ENCODE measurements at regions not wholly inside any gene's neighbourhood (a gene's known extent, or its start where the extent isn't known, plus 50 kb on each side); places are given as distances from the start of the nearest gene placed in this dataset.

DNA sequence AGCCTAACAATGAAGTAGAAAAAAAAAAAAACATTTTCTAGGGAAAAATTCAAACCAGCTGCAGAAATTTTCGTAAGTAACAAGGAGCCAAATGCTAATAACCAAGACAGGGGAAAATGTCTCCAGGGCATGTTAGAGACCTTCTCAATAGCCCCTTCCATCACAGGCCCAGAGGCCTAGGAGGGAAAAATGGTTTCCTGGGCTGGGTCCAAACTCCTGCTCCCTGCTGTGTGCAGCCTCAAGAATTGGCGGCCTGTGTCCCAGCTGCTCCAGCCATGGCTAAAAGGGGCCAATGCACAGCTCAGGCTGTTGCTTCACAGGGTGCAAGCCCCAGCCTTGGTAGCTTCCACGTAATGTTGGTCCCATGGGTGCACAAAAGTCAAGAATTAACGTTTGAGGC, 266.2 kb downstream of the ZEB2 start:
- Histone ChIP-seq H3K4me1 (ENCODE audit: control insufficient read depth, insufficient read depth, low read length) (no peaks in the 10 kb centered on the region), H3K4me3 (ENCODE audit: low read depth, low read length) (no peak overlapping the region), H3K36me3 (ENCODE audit: control insufficient read depth in 2 of 2, insufficient read depth in 1 of 2, low read length in 2 of 2) (no peaks in the 10 kb centered on the region), H3K9me3 (ENCODE audit: control insufficient read depth, insufficient read depth, low read depth, low read length) (no peaks in the 10 kb centered on the region), H3K27ac (ENCODE audit: extremely low read depth, low read depth, low read length) (no peak overlapping the region)
- TF ChIP-seq OVOL3 (tag by site-specific recombination; IDR thresholded peaks at IDR 0.05) (no peak), SETDB1 (IDR thresholded peaks at IDR 0.05; ENCODE audit: insufficient read length, low read length) (peak; percentile 19), ZNF585B (tag by site-specific recombination; IDR thresholded peaks at IDR 0.05) (peak; percentile 93), ZFHX2 (tag by site-specific recombination; conservative IDR thresholded peaks at IDR 0.05) (no peak)
- TF ChIP-seq, protein P1, sequence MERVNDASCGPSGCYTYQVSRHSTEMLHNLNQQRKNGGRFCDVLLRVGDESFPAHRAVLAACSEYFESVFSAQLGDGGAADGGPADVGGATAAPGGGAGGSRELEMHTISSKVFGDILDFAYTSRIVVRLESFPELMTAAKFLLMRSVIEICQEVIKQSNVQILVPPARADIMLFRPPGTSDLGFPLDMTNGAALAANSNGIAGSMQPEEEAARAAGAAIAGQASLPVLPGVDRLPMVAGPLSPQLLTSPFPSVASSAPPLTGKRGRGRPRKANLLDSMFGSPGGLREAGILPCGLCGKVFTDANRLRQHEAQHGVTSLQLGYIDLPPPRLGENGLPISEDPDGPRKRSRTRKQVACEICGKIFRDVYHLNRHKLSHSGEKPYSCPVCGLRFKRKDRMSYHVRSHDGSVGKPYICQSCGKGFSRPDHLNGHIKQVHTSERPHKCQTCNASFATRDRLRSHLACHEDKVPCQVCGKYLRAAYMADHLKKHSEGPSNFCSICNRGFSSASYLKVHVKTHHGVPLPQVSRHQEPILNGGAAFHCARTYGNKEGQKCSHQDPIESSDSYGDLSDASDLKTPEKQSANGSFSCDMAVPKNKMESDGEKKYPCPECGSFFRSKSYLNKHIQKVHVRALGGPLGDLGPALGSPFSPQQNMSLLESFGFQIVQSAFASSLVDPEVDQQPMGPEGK (tag by site-specific recombination; IDR thresholded peaks at IDR 0.05) = no peak
- ChIA-PET CTCF (no interaction called here), POLR2A (no interaction called here)

DNA sequence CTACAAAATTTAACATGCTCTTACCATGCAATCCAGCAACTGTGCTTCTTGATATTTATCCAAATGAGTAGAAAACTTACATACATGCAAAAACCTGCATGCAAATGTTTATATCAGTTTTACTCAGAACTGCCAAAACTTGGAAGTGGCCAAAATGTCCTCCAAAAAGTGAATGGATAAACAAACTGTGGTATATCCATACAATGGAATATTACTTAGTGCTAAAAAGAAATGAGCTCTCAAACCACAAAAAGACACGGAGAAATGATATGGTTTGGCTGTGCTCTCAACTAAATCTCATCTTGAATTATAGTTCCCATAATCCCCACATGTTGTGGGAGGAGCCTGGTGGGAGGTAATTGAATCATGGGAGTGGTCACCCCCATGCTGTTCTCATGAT, 267.2 kb downstream of the ZEB2 start:
- CTCF ChIA-PET = no interaction called here
- H3K4me1 ChIP-seq (ENCODE audit: control insufficient read depth, insufficient read depth, low read length) = no peaks in the 10 kb centered on the region
- H3K4me3 ChIP-seq (ENCODE audit: low read depth, low read length) = no peak overlapping the region
- no peaks in the 10 kb centered on the region for H3K36me3 ChIP-seq (ENCODE audit: control insufficient read depth in 2 of 2, insufficient read depth in 1 of 2, low read length in 2 of 2)
- H3K27ac ChIP-seq (ENCODE audit: extremely low read depth, low read depth, low read length) = no peak overlapping the region
- H3K9me3 ChIP-seq (ENCODE audit: control insufficient read depth, insufficient read depth, low read depth, low read length) = no peaks in the 10 kb centered on the region
- POLR2A ChIA-PET = no interaction called here
- TF ChIP-seq ZNF248 (tag by site-specific recombination; IDR thresholded peaks at IDR 0.05) (no peak), ZBTB21 (tag by site-specific recombination; IDR thresholded peaks at IDR 0.05) (no peak), ZNF23 (tag by site-specific recombination; IDR thresholded peaks at IDR 0.05; ENCODE audit: borderline replicate concordance) (no peak), BCL11A (tag by site-specific recombination; IDR thresholded peaks at IDR 0.05; ENCODE audit: low read depth) (no peak), ZNF785 (tag by site-specific recombination; IDR thresholded peaks at IDR 0.05) (no peak), GLIS1 (tag by site-specific recombination; IDR thresholded peaks at IDR 0.05) (no peak), ZBTB48 (tag by site-specific recombination; IDR thresholded peaks at IDR 0.05) (no peak), TCF7L2 (IDR thresholded peaks at IDR 0.05; ENCODE audit: borderline replicate concordance, low read depth, low read length) (no peak), GLI4 (tag by site-specific recombination; IDR thresholded peaks at IDR 0.05) (no peak), WT1 (tag by site-specific recombination; IDR thresholded peaks at IDR 0.05) (no peak), ZNF549 (tag by site-specific recombination; IDR thresholded peaks at IDR 0.05) (no peak), ZNF133 (tag by site-specific recombination; IDR thresholded peaks at IDR 0.05) (no peak), ZNF658 (tag by site-specific recombination; IDR thresholded peaks at IDR 0.05) (no peak), ZNF621 (tag by site-specific recombination; IDR thresholded peaks at IDR 0.05) (no peak), HOXC10 (CRISPR knock-in tag; IDR thresholded peaks at IDR 0.05) (no peak)
- TF ChIP-seq, protein P2, sequence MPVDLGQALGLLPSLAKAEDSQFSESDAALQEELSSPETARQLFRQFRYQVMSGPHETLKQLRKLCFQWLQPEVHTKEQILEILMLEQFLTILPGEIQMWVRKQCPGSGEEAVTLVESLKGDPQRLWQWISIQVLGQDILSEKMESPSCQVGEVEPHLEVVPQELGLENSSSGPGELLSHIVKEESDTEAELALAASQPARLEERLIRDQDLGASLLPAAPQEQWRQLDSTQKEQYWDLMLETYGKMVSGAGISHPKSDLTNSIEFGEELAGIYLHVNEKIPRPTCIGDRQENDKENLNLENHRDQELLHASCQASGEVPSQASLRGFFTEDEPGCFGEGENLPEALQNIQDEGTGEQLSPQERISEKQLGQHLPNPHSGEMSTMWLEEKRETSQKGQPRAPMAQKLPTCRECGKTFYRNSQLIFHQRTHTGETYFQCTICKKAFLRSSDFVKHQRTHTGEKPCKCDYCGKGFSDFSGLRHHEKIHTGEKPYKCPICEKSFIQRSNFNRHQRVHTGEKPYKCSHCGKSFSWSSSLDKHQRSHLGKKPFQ (tag by site-specific recombination; IDR thresholded peaks at IDR 0.05) = no peak
- TF ChIP-seq, protein P3, sequence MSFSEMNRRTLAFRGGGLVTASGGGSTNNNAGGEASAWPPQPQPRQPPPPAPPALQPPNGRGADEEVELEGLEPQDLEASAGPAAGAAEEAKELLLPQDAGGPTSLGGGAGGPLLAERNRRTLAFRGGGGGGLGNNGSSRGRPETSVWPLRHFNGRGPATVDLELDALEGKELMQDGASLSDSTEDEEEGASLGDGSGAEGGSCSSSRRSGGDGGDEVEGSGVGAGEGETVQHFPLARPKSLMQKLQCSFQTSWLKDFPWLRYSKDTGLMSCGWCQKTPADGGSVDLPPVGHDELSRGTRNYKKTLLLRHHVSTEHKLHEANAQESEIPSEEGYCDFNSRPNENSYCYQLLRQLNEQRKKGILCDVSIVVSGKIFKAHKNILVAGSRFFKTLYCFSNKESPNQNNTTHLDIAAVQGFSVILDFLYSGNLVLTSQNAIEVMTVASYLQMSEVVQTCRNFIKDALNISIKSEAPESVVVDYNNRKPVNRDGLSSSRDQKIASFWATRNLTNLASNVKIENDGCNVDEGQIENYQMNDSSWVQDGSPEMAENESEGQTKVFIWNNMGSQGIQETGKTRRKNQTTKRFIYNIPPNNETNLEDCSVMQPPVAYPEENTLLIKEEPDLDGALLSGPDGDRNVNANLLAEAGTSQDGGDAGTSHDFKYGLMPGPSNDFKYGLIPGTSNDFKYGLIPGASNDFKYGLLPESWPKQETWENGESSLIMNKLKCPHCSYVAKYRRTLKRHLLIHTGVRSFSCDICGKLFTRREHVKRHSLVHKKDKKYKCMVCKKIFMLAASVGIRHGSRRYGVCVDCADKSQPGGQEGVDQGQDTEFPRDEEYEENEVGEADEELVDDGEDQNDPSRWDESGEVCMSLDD (tag by site-specific recombination; IDR thresholded peaks at IDR 0.05) = no peak
- TF ChIP-seq, protein P4, sequence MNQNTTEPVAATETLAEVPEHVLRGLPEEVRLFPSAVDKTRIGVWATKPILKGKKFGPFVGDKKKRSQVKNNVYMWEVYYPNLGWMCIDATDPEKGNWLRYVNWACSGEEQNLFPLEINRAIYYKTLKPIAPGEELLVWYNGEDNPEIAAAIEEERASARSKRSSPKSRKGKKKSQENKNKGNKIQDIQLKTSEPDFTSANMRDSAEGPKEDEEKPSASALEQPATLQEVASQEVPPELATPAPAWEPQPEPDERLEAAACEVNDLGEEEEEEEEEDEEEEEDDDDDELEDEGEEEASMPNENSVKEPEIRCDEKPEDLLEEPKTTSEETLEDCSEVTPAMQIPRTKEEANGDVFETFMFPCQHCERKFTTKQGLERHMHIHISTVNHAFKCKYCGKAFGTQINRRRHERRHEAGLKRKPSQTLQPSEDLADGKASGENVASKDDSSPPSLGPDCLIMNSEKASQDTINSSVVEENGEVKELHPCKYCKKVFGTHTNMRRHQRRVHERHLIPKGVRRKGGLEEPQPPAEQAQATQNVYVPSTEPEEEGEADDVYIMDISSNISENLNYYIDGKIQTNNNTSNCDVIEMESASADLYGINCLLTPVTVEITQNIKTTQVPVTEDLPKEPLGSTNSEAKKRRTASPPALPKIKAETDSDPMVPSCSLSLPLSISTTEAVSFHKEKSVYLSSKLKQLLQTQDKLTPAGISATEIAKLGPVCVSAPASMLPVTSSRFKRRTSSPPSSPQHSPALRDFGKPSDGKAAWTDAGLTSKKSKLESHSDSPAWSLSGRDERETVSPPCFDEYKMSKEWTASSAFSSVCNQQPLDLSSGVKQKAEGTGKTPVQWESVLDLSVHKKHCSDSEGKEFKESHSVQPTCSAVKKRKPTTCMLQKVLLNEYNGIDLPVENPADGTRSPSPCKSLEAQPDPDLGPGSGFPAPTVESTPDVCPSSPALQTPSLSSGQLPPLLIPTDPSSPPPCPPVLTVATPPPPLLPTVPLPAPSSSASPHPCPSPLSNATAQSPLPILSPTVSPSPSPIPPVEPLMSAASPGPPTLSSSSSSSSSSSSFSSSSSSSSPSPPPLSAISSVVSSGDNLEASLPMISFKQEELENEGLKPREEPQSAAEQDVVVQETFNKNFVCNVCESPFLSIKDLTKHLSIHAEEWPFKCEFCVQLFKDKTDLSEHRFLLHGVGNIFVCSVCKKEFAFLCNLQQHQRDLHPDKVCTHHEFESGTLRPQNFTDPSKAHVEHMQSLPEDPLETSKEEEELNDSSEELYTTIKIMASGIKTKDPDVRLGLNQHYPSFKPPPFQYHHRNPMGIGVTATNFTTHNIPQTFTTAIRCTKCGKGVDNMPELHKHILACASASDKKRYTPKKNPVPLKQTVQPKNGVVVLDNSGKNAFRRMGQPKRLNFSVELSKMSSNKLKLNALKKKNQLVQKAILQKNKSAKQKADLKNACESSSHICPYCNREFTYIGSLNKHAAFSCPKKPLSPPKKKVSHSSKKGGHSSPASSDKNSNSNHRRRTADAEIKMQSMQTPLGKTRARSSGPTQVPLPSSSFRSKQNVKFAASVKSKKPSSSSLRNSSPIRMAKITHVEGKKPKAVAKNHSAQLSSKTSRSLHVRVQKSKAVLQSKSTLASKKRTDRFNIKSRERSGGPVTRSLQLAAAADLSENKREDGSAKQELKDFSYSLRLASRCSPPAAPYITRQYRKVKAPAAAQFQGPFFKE (tag by site-specific recombination; IDR thresholded peaks at IDR 0.05; ENCODE audit: borderline replicate concordance) = no peak
- TF ChIP-seq, protein P5, sequence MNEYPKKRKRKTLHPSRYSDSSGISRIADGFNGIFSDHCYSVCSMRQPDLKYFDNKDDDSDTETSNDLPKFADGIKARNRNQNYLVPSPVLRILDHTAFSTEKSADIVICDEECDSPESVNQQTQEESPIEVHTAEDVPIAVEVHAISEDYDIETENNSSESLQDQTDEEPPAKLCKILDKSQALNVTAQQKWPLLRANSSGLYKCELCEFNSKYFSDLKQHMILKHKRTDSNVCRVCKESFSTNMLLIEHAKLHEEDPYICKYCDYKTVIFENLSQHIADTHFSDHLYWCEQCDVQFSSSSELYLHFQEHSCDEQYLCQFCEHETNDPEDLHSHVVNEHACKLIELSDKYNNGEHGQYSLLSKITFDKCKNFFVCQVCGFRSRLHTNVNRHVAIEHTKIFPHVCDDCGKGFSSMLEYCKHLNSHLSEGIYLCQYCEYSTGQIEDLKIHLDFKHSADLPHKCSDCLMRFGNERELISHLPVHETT (tag by site-specific recombination; IDR thresholded peaks at IDR 0.05) = no peak
